HepG2 (cell line): ENCODE measurements at regions not wholly inside any gene's neighbourhood (a gene's known extent, or its start where the extent isn't known, plus 50 kb on each side); places are given as distances from the start of the nearest gene placed in this dataset.

Experiments used
- CERS6 ChIP-seq: sonication (generic); formaldehyde crosslinking; IDR thresholded peaks from 2 replicates; pipeline ENCODE4 v1.5.0; 2020; ENCODE audit warnings: missing genetic modification reagents
- FOXA3 ChIP-seq: IDR thresholded peaks from 2 replicates; pipeline ENCODE4 v1.6.1; 2016; ENCODE audit warnings: missing genetic modification reagents, missing compliant biosample characterization
- GFI1 ChIP-seq: sonication (generic); formaldehyde crosslinking; IDR thresholded peaks from 2 replicates; pipeline ENCODE4 v1.5.0; 2020; ENCODE audit warnings: missing genetic modification reagents, mild to moderate bottlenecking, borderline replicate concordance
- IRF1 ChIP-seq: sonication (generic); formaldehyde crosslinking; IDR thresholded peaks from 2 replicates; pipeline ENCODE4 v1.4.0; 2020; ENCODE audit warnings: low read depth, mild to moderate bottlenecking, missing genetic modification reagents
- NONO ChIP-seq, 2 experiments: fragments of 450-650 bp in 1 of 2; sonication (generic) in 1 of 2; formaldehyde crosslinking in 1 of 2; IDR thresholded peaks in 1 of 2; conservative IDR thresholded peaks in 1 of 2; 2 replicates each; pipeline versions ENCODE4 v1.6.1 to v1.8.0; 2017 to 2022; ENCODE audit warnings: mild to moderate bottlenecking in 1 of 2, missing genetic modification reagents in 1 of 2, moderate library complexity in 1 of 2
- RBM22 ChIP-seq: fragments of 200-400 bp; formaldehyde crosslinking; optimal IDR thresholded peaks from 2 replicates; pipeline ENCODE3; 2017; ENCODE audit warnings: mild to moderate bottlenecking, low read length, moderate library complexity
- ZFP1 ChIP-seq: IDR thresholded peaks from 2 replicates; pipeline ENCODE4 v1.6.1; 2016
- ZNF282 ChIP-seq: fragments of 450-650 bp; IDR thresholded peaks from 2 replicates; pipeline ENCODE4 v1.6.1; 2018; ENCODE audit not compliant: partially characterized antibody
- ZNF343 ChIP-seq: sonication (generic); formaldehyde crosslinking; IDR thresholded peaks from 2 replicates; pipeline ENCODE4 v1.4.0; 2020; ENCODE audit warnings: mild to moderate bottlenecking, missing genetic modification reagents
- ZNF574 ChIP-seq: sonication (generic); formaldehyde crosslinking; IDR thresholded peaks from 2 replicates; pipeline ENCODE4 v1.4.0; 2020; ENCODE audit warnings: missing genetic modification reagents
- TF ChIP-seq, protein P1 (sequence below): sonication (generic); formaldehyde crosslinking; IDR thresholded peaks from 2 replicates; pipeline ENCODE4 v1.4.0; 2020; ENCODE audit warnings: mild to moderate bottlenecking, missing genetic modification reagents
- TF ChIP-seq, protein P2 (sequence below): IDR thresholded peaks from 2 replicates; pipeline ENCODE4 v1.6.1; 2012; ENCODE audit warnings: low read length, improper control_type of control experiment

- TF ChIP-seq CERS6 (CRISPR knock-in tag) (no peak), ZNF282 (no peak), ZNF574 (peak; percentile 44; the same call in 1 of the 2 replicates), GFI1 (CRISPR knock-in tag) (no peak; the same call in 1 of the 2 replicates), RBM22 (peak; percentile 65), NONO (IDR thresholded peaks at IDR 0.05) (no peak), NONO (CRISPR knock-in tag; conservative IDR thresholded peaks at IDR 0.05) (peak; percentile 74; the same call in 1 of the 2 replicates), ZNF343 (CRISPR knock-in tag) (no peak), ZFP1 (CRISPR knock-in tag) (no peak), FOXA3 (CRISPR knock-in tag) (no peak), IRF1 (no peak)
- TF ChIP-seq, protein P1, sequence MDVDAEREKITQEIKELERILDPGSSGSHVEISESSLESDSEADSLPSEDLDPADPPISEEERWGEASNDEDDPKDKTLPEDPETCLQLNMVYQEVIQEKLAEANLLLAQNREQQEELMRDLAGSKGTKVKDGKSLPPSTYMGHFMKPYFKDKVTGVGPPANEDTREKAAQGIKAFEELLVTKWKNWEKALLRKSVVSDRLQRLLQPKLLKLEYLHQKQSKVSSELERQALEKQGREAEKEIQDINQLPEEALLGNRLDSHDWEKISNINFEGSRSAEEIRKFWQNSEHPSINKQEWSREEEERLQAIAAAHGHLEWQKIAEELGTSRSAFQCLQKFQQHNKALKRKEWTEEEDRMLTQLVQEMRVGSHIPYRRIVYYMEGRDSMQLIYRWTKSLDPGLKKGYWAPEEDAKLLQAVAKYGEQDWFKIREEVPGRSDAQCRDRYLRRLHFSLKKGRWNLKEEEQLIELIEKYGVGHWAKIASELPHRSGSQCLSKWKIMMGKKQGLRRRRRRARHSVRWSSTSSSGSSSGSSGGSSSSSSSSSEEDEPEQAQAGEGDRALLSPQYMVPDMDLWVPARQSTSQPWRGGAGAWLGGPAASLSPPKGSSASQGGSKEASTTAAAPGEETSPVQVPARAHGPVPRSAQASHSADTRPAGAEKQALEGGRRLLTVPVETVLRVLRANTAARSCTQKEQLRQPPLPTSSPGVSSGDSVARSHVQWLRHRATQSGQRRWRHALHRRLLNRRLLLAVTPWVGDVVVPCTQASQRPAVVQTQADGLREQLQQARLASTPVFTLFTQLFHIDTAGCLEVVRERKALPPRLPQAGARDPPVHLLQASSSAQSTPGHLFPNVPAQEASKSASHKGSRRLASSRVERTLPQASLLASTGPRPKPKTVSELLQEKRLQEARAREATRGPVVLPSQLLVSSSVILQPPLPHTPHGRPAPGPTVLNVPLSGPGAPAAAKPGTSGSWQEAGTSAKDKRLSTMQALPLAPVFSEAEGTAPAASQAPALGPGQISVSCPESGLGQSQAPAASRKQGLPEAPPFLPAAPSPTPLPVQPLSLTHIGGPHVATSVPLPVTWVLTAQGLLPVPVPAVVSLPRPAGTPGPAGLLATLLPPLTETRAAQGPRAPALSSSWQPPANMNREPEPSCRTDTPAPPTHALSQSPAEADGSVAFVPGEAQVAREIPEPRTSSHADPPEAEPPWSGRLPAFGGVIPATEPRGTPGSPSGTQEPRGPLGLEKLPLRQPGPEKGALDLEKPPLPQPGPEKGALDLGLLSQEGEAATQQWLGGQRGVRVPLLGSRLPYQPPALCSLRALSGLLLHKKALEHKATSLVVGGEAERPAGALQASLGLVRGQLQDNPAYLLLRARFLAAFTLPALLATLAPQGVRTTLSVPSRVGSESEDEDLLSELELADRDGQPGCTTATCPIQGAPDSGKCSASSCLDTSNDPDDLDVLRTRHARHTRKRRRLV (CRISPR knock-in tag), result peak; percentile 59; the same call in 1 of the 2 replicates
- TF ChIP-seq, protein P2, sequence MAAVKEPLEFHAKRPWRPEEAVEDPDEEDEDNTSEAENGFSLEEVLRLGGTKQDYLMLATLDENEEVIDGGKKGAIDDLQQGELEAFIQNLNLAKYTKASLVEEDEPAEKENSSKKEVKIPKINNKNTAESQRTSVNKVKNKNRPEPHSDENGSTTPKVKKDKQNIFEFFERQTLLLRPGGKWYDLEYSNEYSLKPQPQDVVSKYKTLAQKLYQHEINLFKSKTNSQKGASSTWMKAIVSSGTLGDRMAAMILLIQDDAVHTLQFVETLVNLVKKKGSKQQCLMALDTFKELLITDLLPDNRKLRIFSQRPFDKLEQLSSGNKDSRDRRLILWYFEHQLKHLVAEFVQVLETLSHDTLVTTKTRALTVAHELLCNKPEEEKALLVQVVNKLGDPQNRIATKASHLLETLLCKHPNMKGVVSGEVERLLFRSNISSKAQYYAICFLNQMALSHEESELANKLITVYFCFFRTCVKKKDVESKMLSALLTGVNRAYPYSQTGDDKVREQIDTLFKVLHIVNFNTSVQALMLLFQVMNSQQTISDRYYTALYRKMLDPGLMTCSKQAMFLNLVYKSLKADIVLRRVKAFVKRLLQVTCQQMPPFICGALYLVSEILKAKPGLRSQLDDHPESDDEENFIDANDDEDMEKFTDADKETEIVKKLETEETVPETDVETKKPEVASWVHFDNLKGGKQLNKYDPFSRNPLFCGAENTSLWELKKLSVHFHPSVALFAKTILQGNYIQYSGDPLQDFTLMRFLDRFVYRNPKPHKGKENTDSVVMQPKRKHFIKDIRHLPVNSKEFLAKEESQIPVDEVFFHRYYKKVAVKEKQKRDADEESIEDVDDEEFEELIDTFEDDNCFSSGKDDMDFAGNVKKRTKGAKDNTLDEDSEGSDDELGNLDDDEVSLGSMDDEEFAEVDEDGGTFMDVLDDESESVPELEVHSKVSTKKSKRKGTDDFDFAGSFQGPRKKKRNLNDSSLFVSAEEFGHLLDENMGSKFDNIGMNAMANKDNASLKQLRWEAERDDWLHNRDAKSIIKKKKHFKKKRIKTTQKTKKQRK, result no peak
Measured at GRCh38 chr7:131105799-131106680, 221.6 kb upstream of the MKLN1 start (continued).
